Heart right ventricle (tissue), 16 donors: ENCODE measurements at regions not wholly inside any gene's neighbourhood (a gene's known extent, or its start where the extent isn't known, plus 50 kb on each side); places are given as distances from the start of the nearest gene placed in this dataset.
A peak's percentile ranks its signal among the peaks of the same experiment; 100 is the strongest.

Experiments
- ATAC-seq, 8 donors: fragments of 200-7000 bp; cut with Tn5 transposase; one replicate each; pipeline ENCODE4 v1.9.1; 2020; ENCODE audit warnings: mild to moderate bottlenecking in 8 of 8, moderate library complexity in 8 of 8, moderate number of reproducible peaks in 1 of 8
- DNase-seq, 2 donors: peaks; one replicate each; pipeline ENCODE4 v3.0.0-alpha.2; 2020
- H3K27ac ChIP-seq, 10 donors: fragments of 200-600 bp; sonication (generic) in 2 of 10; one replicate each; pipeline versions ENCODE4 v1.5.0 to v1.8.0; 2020 to 2022; ENCODE audit warnings: mild to moderate bottlenecking in 3 of 10
- H3K27me3 ChIP-seq, 7 donors: fragments of 200-600 bp; one replicate each; pipeline ENCODE4 v1.8.0; 2021 to 2022; ENCODE audit warnings: mild to moderate bottlenecking in 2 of 7
- H3K36me3 ChIP-seq, 9 donors: fragments of 200-600 bp; sonication (generic) in 1 of 9; one replicate each; pipeline versions ENCODE4 v1.5.0 to v1.8.0; 2020 to 2022; ENCODE audit warnings: mild to moderate bottlenecking in 2 of 9
- H3K4me1 ChIP-seq, 9 donors: fragments of 200-600 bp; sonication (generic) in 1 of 9; one replicate each; pipeline versions ENCODE4 v1.5.0 to v1.8.0; 2020 to 2022; ENCODE audit warnings: mild to moderate bottlenecking in 4 of 9
- H3K4me3 ChIP-seq, 10 donors: fragments of 200-600 bp; sonication (generic) in 2 of 10; one replicate each; pipeline versions ENCODE4 v1.5.0 to v1.8.0; 2020 to 2022; ENCODE audit warnings: mild to moderate bottlenecking in 7 of 10, moderate library complexity in 2 of 10
- H3K9me3 ChIP-seq, 11 donors: fragments of 200-600 bp in 10 of 11; sonication (generic) in 2 of 11; one replicate each; pipeline versions ENCODE4 v1.5.0 to v1.8.0; 2013 to 2022; ENCODE audit warnings: mild to moderate bottlenecking in 2 of 11, control low read depth in 1 of 11, moderate library complexity in 1 of 11
- CTCF ChIP-seq, 9 donors: fragments of 200-600 bp; sonication (generic) in 2 of 9; IDR thresholded peaks; one replicate each; pipeline versions ENCODE4 v1.5.0 to v1.8.0; 2021 to 2022; ENCODE audit warnings: antibody characterized with exemption in 9 of 9, mild to moderate bottlenecking in 5 of 9, moderate library complexity in 1 of 9
- WGBS, 2 donors: extraction: QIAGEN DNeasy Blood & Tissue Kit; methylation state at CpG; one replicate each; pipeline ENCODE4 v1.1.7; 2013; ENCODE audit warnings: inconsistent platforms in 1 of 2; 5-methylcytosine and 5-hydroxymethylcytosine counted together
- intact Hi-C, 10 donors: fragments of 100-400 bp; cut with DNase I; formaldehyde crosslinking; loops; one replicate each; pipeline versions ENCODE4 v1.11.1 to v1.14.2; 2022
- donor health status: Arrhythmogenic right ventricular cardiomyopathy.
- donor health status: ischemic (EF 13 %, LVEDD 7.1; RV severe dilation, severe dysfunction).
- donor health status: healthy with polysubstance abuse.
- donor health status: DM: no; HTN: yes; CAD: no.
- donor health status: DM: no; HTN: no; CAD: no.
- donor health status: ischemic (EF 25% LVEDD 6.9; RV normal size, moderate dysfunction).
- donor health status: ischemic (EF 25% LVEDD 5.7; RV mildly dilated, moderate dysfunction).
- donor health status: healthy.
- donor health status: DM: yes; HTN: yes; CAD: no.
- donor health status: Ischemic cardiomyopathy.
- donor health status: ischemic (EF 35%, LVEDD 5.7; RV mildly dilated, moderate dysfunction).
- donor health status: nonischemic (EF 11% LVEDD 7.7; RV severe dilation, severe dysfunction).
- donor health status: DM: yes; HTN: yes; CAD: no.
- donor health status: PGD.
- donor health status: ischemic (EF 29% LVEDD 5.4; RV normal size, mild dysfunction).
- donor health status: nonischemic (EF 23%, LVEDD 6.1; RV moderate dilation, normal function).

- H3K4me3 ChIP-seq, result no peak overlapping the region
- peaks cover 0 to 16% (median 0%) of the 10 kb centered on the region in 7 donors for H3K27me3 ChIP-seq
- no peak for DNase-seq
- no peak for TF ChIP-seq CTCF (IDR thresholded peaks at IDR 0.05)
- no peak for ATAC-seq
- intact Hi-C loops, result no loop called here
- H3K27ac ChIP-seq, result no peak overlapping the region
- H3K36me3 ChIP-seq, result no peaks in the 10 kb centered on the region
- 47 to 58% methylated on average over 1 of the region's 1 CpG for WGBS, 2 donors
- H3K4me1 ChIP-seq, result no peaks in the 10 kb centered on the region
- peaks cover 0 to 5% (median 0%) of the 10 kb centered on the region in 11 donors for H3K9me3 ChIP-seq
Measured at GRCh38 chr15:29355477-29355876, 85.9 kb upstream of the NSMCE3 start.

GRCh38 chr15:29352402-29352801 lies 82.8 kb upstream of the NSMCE3 start:
- no peak overlapping the region for H3K27ac ChIP-seq
- 63 to 66% methylated on average over 10 of the region's 10 CpGs for WGBS, 2 donors
- no peak for DNase-seq
- intact Hi-C loops, result no loop called here
- no peaks in the 10 kb centered on the region for H3K4me1 ChIP-seq
- ATAC-seq, result no peak
- no peak overlapping the region for H3K4me3 ChIP-seq
- peaks cover 0 to 18% (median 6%) of the 10 kb centered on the region in 7 donors for H3K27me3 ChIP-seq
- no peaks in the 10 kb centered on the region for H3K36me3 ChIP-seq
- peaks cover 0 to 5% (median 0%) of the 10 kb centered on the region in 11 donors for H3K9me3 ChIP-seq
- TF ChIP-seq CTCF (IDR thresholded peaks at IDR 0.05), result no peak

GRCh38 chr15:29349196-29349595 lies 79.6 kb upstream of the NSMCE3 start:
- Histone ChIP-seq H3K27me3 (peaks cover 0 to 18% (median 6%) of the 10 kb centered on the region in 7 donors), H3K36me3 (no peaks in the 10 kb centered on the region), H3K9me3 (peaks cover 0 to 5% (median 0%) of the 10 kb centered on the region in 11 donors), H3K4me3 (no peak overlapping the region), H3K4me1 (no peaks in the 10 kb centered on the region), H3K27ac (no peak overlapping the region)
- no peak for ATAC-seq
- no peak for TF ChIP-seq CTCF (IDR thresholded peaks at IDR 0.05)
- no peak for DNase-seq
- intact Hi-C loops, result loop anchor here in 1 of 10 donors (10.0 kb wide), 1 partner anchor 64 kb away; no protein-coding TSS in a partner anchor
- WGBS, 2 donors, result 88 to 89% methylated on average over 2 of the region's 2 CpGs

GRCh38 chr15:29348336-29348914 lies 78.8 kb upstream of the NSMCE3 start:
- no peak for TF ChIP-seq CTCF (IDR thresholded peaks at IDR 0.05)
- 42 to 47% methylated on average over 13 of the region's 13 CpGs for WGBS, 2 donors
- no peak for DNase-seq
- H3K4me3 ChIP-seq, result no peak overlapping the region
- H3K36me3 ChIP-seq, result no peaks in the 10 kb centered on the region
- peaks cover 0 to 18% (median 6%) of the 10 kb centered on the region in 7 donors for H3K27me3 ChIP-seq
- intact Hi-C loops, result loop anchor here in 1 of 10 donors (10.0 kb wide), 1 partner anchor 64 kb away; no protein-coding TSS in a partner anchor
- ATAC-seq, result peak in 1 of 8 donors; percentile 45
- no peaks in the 10 kb centered on the region for H3K4me1 ChIP-seq
- no peak overlapping the region for H3K27ac ChIP-seq
- peaks cover 0 to 5% (median 0%) of the 10 kb centered on the region in 11 donors for H3K9me3 ChIP-seq
